B cell (primary cell): ENCODE measurements at regions not wholly inside any gene's neighbourhood (a gene's known extent, or its start where the extent isn't known, plus 50 kb on each side); places are given as distances from the start of the nearest gene placed in this dataset.

Experiments
- ATAC-seq: fragments of 200-7000 bp; cut with Tn5 transposase; one replicate; pipeline ENCODE4 v1.10.0; 2021; ENCODE audit warnings: low read depth, mild to moderate bottlenecking, moderate number of reproducible peaks, moderate library complexity
- CTCF ChIA-PET: fragments of 350-600 bp; sonication (Branson Sonifier 250); formaldehyde crosslinking; loops from one replicate; lab custom pipeline; 2021; ENCODE audit warnings: antibody characterized with exemption, inconsistent platforms; lab: Charles Lee
- POLR2A ChIA-PET: fragments of 350-600 bp; sonication (Branson Sonifier 250); formaldehyde crosslinking; loops from one replicate; lab custom pipeline; 2021; ENCODE audit warnings: antibody characterized with exemption; lab: Charles Lee
- DNase-seq: peaks from one replicate; pipeline ENCODE4 v3.0.0; 2013
- H2AFZ ChIP-seq: 2 replicates; pipeline ENCODE4 v1.6.1; 2012; ENCODE audit warnings: mild to moderate bottlenecking, low read depth, low read length; ENCODE audit not compliant: insufficient read depth, poor library complexity, severe bottlenecking
- H3K27ac ChIP-seq, 2 donors: 1 replicate in 1 of 2; 2 replicates in 1 of 2; pipeline ENCODE4 v1.5.1; 2012 to 2013; ENCODE audit warnings: low read length in 2 of 2, mild to moderate bottlenecking in 2 of 2, moderate library complexity in 1 of 2
- H3K27me3 ChIP-seq, 4 experiments: fragments of 200-600 bp in 1 of 4; sonication (generic) in 1 of 4; replicated peaks in 1 of 4; 1 replicate in 2 of 4; 2 replicates in 2 of 4; pipeline versions ENCODE4 v1.6.1 to v1.7.0; 2013 to 2016; ENCODE audit warnings: low read length in 3 of 4, mild to moderate bottlenecking in 2 of 4, mixed read lengths in 1 of 4, moderate library complexity in 1 of 4; ENCODE audit not compliant: insufficient read depth in 4 of 4, control insufficient read depth in 3 of 4; ENCODE audit errors: control extremely low read depth in 1 of 4
- H3K36me3 ChIP-seq, 2 experiments: replicated peaks in 1 of 2; 1 replicate in 1 of 2; 2 replicates in 1 of 2; pipeline versions ENCODE4 v1.6.1 to v1.7.1; 2013; ENCODE audit warnings: low read length in 1 of 2; ENCODE audit not compliant: insufficient read depth in 2 of 2, control insufficient read depth in 1 of 2; ENCODE audit errors: control extremely low read depth in 1 of 2, extremely low read depth in 1 of 2
- H3K4me1 ChIP-seq, 2 donors: fragments of 200-600 bp in 1 of 2; sonication (generic) in 1 of 2; 1 replicate in 1 of 2; 2 replicates in 1 of 2; pipeline versions ENCODE4 v1.5.1 to v1.6.1; 2013 to 2017; ENCODE audit warnings: low read length in 2 of 2; ENCODE audit not compliant: control insufficient read depth in 2 of 2, insufficient read depth in 2 of 2
- H3K4me2 ChIP-seq: replicated peaks from 2 replicates; pipeline ENCODE3; 2012; ENCODE audit warnings: mild to moderate bottlenecking, low read depth, low read length; ENCODE audit not compliant: poor library complexity, severe bottlenecking
- H3K4me3 ChIP-seq, 5 experiments: fragments of 200-600 bp in 1 of 5; sonication (generic) in 1 of 5; 1 replicate in 3 of 5; 2 replicates in 2 of 5; pipeline versions ENCODE4 v1.5.1 to v1.7.0; 2011 to 2016; ENCODE audit warnings: low read length in 4 of 5, mild to moderate bottlenecking in 4 of 5, low read depth in 2 of 5, control low read depth in 1 of 5, moderate library complexity in 1 of 5; ENCODE audit not compliant: insufficient read depth in 1 of 5; ENCODE audit errors: control extremely low read depth in 1 of 5, extremely low read depth in 1 of 5
- H3K79me2 ChIP-seq: fragments of 200-600 bp; sonication (generic); one replicate; pipeline ENCODE4 v1.6.0; 2016; ENCODE audit warnings: low read length; ENCODE audit not compliant: control insufficient read depth, insufficient read depth
- H3K9ac ChIP-seq: fragments of 200-600 bp; sonication (generic); 2 replicates; pipeline ENCODE4 v1.6.1; 2017; ENCODE audit warnings: mild to moderate bottlenecking, low read length, moderate library complexity
- H3K9me3 ChIP-seq, 3 donors: one replicate each; pipeline versions ENCODE4 v1.6.1 to v1.7.1; 2013; ENCODE audit warnings: low read length in 2 of 3; ENCODE audit not compliant: control insufficient read depth in 2 of 3, insufficient read depth in 1 of 3; ENCODE audit errors: control extremely low read depth in 1 of 3
- H4K20me1 ChIP-seq: 2 replicates; pipeline ENCODE4 v1.6.0; 2012; ENCODE audit warnings: mild to moderate bottlenecking, low read length; ENCODE audit not compliant: insufficient read depth, control insufficient read depth, poor library complexity, severe bottlenecking
- H3K27ac Mint-ChIP-seq: one replicate; pipeline ENCODE4 v1.8.0; 2021; ENCODE audit warnings: mixed read lengths
- H3K27me3 Mint-ChIP-seq: one replicate; pipeline ENCODE4 v1.8.0; 2021; ENCODE audit warnings: mixed read lengths
- H3K4me1 Mint-ChIP-seq: one replicate; pipeline ENCODE4 v1.8.0; 2021; ENCODE audit warnings: mixed read lengths
- H3K4me3 Mint-ChIP-seq: one replicate; pipeline ENCODE4 v1.8.0; 2021; ENCODE audit warnings: mixed read lengths
- H3K9me3 Mint-ChIP-seq: one replicate; pipeline ENCODE4 v1.8.0; 2022; ENCODE audit warnings: mixed read lengths; ENCODE audit not compliant: insufficient read depth
- CTCF ChIP-seq: fragments of 200-600 bp; IDR thresholded peaks from one replicate; pipeline ENCODE4 v1.8.0; 2022; ENCODE audit warnings: antibody characterized with exemption, mild to moderate bottlenecking
- EZH2 ChIP-seq: IDR thresholded peaks from 2 replicates; pipeline ENCODE4 v1.6.1; 2012; ENCODE audit warnings: borderline replicate concordance, low read depth, mild to moderate bottlenecking, moderate library complexity, low read length; ENCODE audit not compliant: insufficient read depth, poor library complexity, severe bottlenecking
- WGBS: methylation state at CpG from one replicate; pipeline ENCODE4 v1.1.5; 2013; ENCODE audit warnings: missing lambda C conversion rate; ENCODE audit not compliant: insufficient coverage; 5-methylcytosine and 5-hydroxymethylcytosine counted together
- intact Hi-C: fragments of 100-400 bp; cut with micrococcal nuclease; formaldehyde crosslinking; loops from one replicate; pipeline ENCODE4 v1.10.0; 2022

DNA sequence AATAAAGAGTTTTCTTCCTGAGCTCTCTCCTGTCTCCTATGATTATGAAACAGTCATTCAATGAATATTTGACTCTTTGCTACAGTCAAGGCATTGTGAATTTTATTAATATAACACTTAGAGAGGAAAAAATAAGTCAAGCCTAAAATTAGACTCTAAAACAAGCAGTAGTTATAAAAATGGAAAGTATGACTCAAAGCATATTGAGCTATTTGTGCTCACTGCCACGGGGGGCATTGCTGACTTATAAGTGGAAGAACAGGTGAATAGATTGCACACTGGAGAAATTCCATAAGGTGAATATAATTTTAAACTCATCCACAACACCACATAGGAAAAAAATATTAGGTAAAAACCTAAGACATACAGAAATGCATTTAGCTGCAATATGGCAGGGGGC is 87.7 kb upstream of the CCDC196 start:
- H3K4me1 Mint-ChIP-seq: peaks cover 4% of the 10 kb centered on the region
- DNase-seq: no peak
- no peak overlapping the region for H3K4me3 Mint-ChIP-seq
- H3K4me1 ChIP-seq: no peaks in the 10 kb centered on the region
- H3K27me3 ChIP-seq: no peaks in the 10 kb centered on the region
- H3K79me2 ChIP-seq: no peaks in the 10 kb centered on the region
- ChIA-PET POLR2A (no interaction called here), CTCF (no interaction called here)
- H3K9ac ChIP-seq: no peak overlapping the region
- ATAC-seq: no peak
- H3K9me3 Mint-ChIP-seq: no peaks in the 10 kb centered on the region
- no peaks in the 10 kb centered on the region for H4K20me1 ChIP-seq
- no peak overlapping the region for H3K27ac ChIP-seq
- no peak overlapping the region for H3K27ac Mint-ChIP-seq
- H3K27me3 Mint-ChIP-seq: no peaks in the 10 kb centered on the region
- H3K4me3 ChIP-seq: no peak overlapping the region
- H3K4me2 ChIP-seq: no peak overlapping the region
- WGBS: no CpG with 5 or more reads among the region's 1 CpG
- no peak for TF ChIP-seq EZH2
- no peak for TF ChIP-seq CTCF
- H2AFZ ChIP-seq: no peak overlapping the region
- intact Hi-C loops: no loop called here
- H3K9me3 ChIP-seq: no peaks in the 10 kb centered on the region
- no peaks in the 10 kb centered on the region for H3K36me3 ChIP-seq

DNA sequence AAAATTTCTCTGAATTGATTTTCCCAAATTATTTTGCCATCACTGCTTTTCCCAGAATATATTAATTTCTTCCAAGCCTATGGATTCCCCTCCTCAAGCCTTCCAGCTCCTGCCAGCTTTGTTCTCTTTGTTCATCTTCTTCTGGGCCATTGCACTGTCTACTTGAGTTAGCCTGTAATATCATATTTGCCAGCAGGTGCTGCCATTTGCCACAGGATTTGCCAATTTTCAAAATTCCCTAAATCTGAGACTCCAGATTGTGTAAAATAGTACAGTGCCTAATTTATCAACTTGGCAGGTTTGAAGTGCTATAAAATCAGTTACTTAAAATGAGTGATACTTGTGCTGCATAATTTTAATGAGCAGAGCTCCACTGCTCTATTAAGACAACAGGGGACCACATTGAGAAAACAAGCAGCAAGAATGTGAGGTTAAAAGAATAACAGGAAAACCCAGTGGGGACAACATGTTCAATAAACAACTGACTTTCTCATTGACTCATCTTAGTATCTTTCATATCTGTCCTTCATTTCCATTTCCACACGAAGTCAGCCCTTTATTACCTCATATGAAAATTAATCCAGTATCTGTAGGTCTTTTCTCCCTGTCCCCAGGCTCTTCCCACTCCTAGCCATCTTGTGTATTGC is 84.6 kb upstream of the CCDC196 start:
- Mint-ChIP-seq H3K27me3 (no peaks in the 10 kb centered on the region), H3K27ac (no peak overlapping the region), H3K4me3 (no peak overlapping the region), H3K9me3 (no peaks in the 10 kb centered on the region), H3K4me1 (peaks cover 4% of the 10 kb centered on the region)
- intact Hi-C loops: no loop called here
- no peak overlapping the region for H3K4me2 ChIP-seq
- 60% methylated on average over 1 of the region's 1 CpG for WGBS
- ATAC-seq (no peak), DNase-seq (no peak)
- H2AFZ ChIP-seq: no peak overlapping the region
- no peaks in the 10 kb centered on the region for H3K9me3 ChIP-seq
- CTCF ChIA-PET: interaction anchor here (1.3 kb wide), 1 partner anchor 884 kb away, joined by 3 read pairs; no protein-coding TSS in a partner anchor
- no peaks in the 10 kb centered on the region for H3K27me3 ChIP-seq
- POLR2A ChIA-PET: no interaction called here
- no peaks in the 10 kb centered on the region for H3K4me1 ChIP-seq
- no peak overlapping the region for H3K4me3 ChIP-seq
- H3K9ac ChIP-seq: no peak overlapping the region
- no peaks in the 10 kb centered on the region for H4K20me1 ChIP-seq
- no peaks in the 10 kb centered on the region for H3K79me2 ChIP-seq
- no peak for TF ChIP-seq CTCF
- no peak for TF ChIP-seq EZH2
- H3K36me3 ChIP-seq: no peaks in the 10 kb centered on the region
- no peak overlapping the region for H3K27ac ChIP-seq
